ENCODE measurements at regions not wholly inside any gene's neighbourhood (a gene's known extent, or its start where the extent isn't known, plus 50 kb on each side); places are given as distances from the start of the nearest gene placed in this dataset.

DNA sequence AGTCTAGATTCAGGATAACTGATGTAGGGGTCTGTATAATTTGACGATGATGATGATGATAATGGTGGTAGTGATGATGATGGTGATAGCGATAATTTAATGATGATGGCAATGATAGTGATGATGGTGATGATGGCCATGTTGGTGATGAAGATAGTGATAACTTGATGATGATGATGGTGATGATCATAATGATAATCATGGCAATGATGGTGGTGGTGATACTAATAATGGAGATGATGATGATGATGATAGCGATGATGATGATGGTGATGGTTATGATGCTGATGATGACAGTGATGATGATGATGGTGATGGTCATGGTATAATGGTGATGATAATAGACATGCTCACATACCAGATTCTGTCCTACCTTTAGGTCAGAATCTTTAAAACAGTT lies 66.2 kb upstream of the SEZ6L start:
- no peak for TF ChIP-seq POLR2A (IDR thresholded peaks at IDR 0.05)
- TF ChIP-seq, protein P1, sequence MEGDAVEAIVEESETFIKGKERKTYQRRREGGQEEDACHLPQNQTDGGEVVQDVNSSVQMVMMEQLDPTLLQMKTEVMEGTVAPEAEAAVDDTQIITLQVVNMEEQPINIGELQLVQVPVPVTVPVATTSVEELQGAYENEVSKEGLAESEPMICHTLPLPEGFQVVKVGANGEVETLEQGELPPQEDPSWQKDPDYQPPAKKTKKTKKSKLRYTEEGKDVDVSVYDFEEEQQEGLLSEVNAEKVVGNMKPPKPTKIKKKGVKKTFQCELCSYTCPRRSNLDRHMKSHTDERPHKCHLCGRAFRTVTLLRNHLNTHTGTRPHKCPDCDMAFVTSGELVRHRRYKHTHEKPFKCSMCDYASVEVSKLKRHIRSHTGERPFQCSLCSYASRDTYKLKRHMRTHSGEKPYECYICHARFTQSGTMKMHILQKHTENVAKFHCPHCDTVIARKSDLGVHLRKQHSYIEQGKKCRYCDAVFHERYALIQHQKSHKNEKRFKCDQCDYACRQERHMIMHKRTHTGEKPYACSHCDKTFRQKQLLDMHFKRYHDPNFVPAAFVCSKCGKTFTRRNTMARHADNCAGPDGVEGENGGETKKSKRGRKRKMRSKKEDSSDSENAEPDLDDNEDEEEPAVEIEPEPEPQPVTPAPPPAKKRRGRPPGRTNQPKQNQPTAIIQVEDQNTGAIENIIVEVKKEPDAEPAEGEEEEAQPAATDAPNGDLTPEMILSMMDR (IDR thresholded peaks at IDR 0.05): no peak

All from body of pancreas (tissue), 4 donors.